IMR-90 (cell line): ENCODE measurements at regions not wholly inside any gene's neighbourhood (a gene's known extent, or its start where the extent isn't known, plus 50 kb on each side); places are given as distances from the start of the nearest gene placed in this dataset.

Experiments
- RFX5 ChIP-seq: IDR thresholded peaks from 2 replicates; pipeline ENCODE4 v1.8.0; 2012; ENCODE audit warnings: low read depth, mild to moderate bottlenecking, low read length, moderate library complexity
- TF ChIP-seq, protein P1 (sequence below): conservative IDR thresholded peaks from 2 replicates; pipeline ENCODE4 v1.5.1; 2012; ENCODE audit warnings: mild to moderate bottlenecking, low read depth, low read length, improper control_type of control experiment
- TF ChIP-seq, protein P2 (sequence below): fragments of 150-350 bp; IDR thresholded peaks from 2 replicates; pipeline ENCODE4 v1.6.1; 2016; ENCODE audit warnings: low read depth, mild to moderate bottlenecking, low read length, moderate library complexity, borderline replicate concordance

DNA sequence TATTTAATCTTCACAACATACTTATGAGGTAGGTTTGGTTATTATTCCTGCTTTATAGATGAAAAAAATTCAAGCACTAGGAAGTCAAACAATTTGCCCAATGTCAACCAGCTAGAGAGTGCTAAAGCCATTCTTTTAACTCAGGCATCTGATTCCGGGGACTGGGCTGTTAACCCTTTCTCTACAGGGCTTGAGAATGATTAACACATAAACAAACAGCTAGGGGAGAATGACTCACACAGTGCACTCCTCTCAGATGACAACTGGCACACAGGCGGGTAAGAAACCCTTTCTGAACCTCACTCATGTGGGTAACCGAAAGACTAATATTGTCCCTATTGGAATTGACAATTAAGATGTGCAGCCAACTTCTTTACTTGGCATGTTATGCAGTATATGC is 86.3 kb upstream of the FSHR start:
- TF ChIP-seq, protein P1, sequence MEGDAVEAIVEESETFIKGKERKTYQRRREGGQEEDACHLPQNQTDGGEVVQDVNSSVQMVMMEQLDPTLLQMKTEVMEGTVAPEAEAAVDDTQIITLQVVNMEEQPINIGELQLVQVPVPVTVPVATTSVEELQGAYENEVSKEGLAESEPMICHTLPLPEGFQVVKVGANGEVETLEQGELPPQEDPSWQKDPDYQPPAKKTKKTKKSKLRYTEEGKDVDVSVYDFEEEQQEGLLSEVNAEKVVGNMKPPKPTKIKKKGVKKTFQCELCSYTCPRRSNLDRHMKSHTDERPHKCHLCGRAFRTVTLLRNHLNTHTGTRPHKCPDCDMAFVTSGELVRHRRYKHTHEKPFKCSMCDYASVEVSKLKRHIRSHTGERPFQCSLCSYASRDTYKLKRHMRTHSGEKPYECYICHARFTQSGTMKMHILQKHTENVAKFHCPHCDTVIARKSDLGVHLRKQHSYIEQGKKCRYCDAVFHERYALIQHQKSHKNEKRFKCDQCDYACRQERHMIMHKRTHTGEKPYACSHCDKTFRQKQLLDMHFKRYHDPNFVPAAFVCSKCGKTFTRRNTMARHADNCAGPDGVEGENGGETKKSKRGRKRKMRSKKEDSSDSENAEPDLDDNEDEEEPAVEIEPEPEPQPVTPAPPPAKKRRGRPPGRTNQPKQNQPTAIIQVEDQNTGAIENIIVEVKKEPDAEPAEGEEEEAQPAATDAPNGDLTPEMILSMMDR: no peak
- TF ChIP-seq RFX5: no peak
- TF ChIP-seq, protein P2, sequence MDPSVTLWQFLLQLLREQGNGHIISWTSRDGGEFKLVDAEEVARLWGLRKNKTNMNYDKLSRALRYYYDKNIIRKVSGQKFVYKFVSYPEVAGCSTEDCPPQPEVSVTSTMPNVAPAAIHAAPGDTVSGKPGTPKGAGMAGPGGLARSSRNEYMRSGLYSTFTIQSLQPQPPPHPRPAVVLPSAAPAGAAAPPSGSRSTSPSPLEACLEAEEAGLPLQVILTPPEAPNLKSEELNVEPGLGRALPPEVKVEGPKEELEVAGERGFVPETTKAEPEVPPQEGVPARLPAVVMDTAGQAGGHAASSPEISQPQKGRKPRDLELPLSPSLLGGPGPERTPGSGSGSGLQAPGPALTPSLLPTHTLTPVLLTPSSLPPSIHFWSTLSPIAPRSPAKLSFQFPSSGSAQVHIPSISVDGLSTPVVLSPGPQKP: no peak
